Activated naive CD4-positive, alpha-beta T cell treated with anti-CD3 and anti-CD28 coated beads, Interleukin-2, amount 50 U/mL, for 72 hours (primary cell): ENCODE measurements at regions not wholly inside any gene's neighbourhood (a gene's known extent, or its start where the extent isn't known, plus 50 kb on each side); places are given as distances from the start of the nearest gene placed in this dataset.
"Not testable (repeated sequence)": the region's sequence is repeated elsewhere in the genome, so short reads cannot be mapped to it uniquely, and the experiment has no call there.

Source experiments
- ATAC-seq, 2 donors: fragments of 150-1000 bp; cut with Tn5 transposase; 2 replicates each; pipeline ENCODE4 v1.10.0; 2021; ENCODE audit warnings: mild to moderate bottlenecking in 2 of 2, moderate library complexity in 2 of 2
- DNase-seq, 2 donors: peaks; one replicate each; pipeline ENCODE4 v3.0.0; 2021 to 2022; ENCODE audit warnings: low spot score in 2 of 2
- H3K27ac Mint-ChIP-seq, 2 donors: one replicate each; pipeline ENCODE4 v1.8.0; 2022; ENCODE audit warnings: mild to moderate bottlenecking in 2 of 2, mixed read lengths in 2 of 2
- H3K36me3 Mint-ChIP-seq, 2 donors: one replicate each; pipeline ENCODE4 v1.8.0; 2022; ENCODE audit warnings: mixed read lengths in 2 of 2
- H3K9me3 Mint-ChIP-seq, 2 donors: one replicate each; pipeline ENCODE4 v1.8.0; 2022; ENCODE audit warnings: mixed read lengths in 2 of 2

DNA sequence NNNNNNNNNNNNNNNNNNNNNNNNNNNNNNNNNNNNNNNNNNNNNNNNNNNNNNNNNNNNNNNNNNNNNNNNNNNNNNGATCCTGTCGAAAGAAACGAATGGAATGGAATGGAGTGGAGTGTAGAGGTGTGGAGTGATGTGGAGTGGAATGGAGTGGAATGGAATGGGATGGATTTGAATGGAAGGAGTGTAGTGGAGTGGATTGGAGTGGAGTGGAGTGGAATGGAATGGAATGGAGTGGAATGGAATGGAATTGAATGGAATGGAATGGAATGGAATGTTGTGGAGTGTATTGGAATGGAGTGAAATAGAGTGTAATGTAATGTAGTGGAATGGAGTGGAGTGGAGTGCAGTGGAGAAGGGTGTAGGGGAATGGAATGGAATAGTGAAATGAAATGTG, 1275.4 kb upstream of the TPTE start:
- peaks cover 26 to 31% of the 10 kb centered on the region in 2 donors for H3K36me3 Mint-ChIP-seq
- not testable (repeated sequence) for DNase-seq, H3K27ac Mint-ChIP-seq
- H3K9me3 Mint-ChIP-seq, result peaks cover 31 to 32% of the 10 kb centered on the region in 2 donors
- ATAC-seq, result peak in 1 of 2 donors; percentile 7

- DNase-seq (peak in 1 of 2 donors; percentile 42), ATAC-seq (peak; percentile 9 to 37)
- H3K27ac Mint-ChIP-seq, result not testable (repeated sequence)
- H3K9me3 Mint-ChIP-seq, result peaks cover 31 to 32% of the 10 kb centered on the region in 2 donors
- H3K36me3 Mint-ChIP-seq, result peaks cover 26 to 31% of the 10 kb centered on the region in 2 donors
Measured at GRCh38 chr21:9246481-9247289, 1274.7 kb upstream of the TPTE start.

- Mint-ChIP-seq H3K9me3 (peaks cover 31 to 32% of the 10 kb centered on the region in 2 donors), H3K36me3 (peaks cover 26 to 31% of the 10 kb centered on the region in 2 donors)
- H3K27ac Mint-ChIP-seq, ATAC-seq, DNase-seq: not testable (repeated sequence)
Measured at GRCh38 chr21:9247290-9247613, 1274.1 kb upstream of the TPTE start.

GRCh38 chr21:9247616-9248317, 1273.6 kb upstream of the TPTE start:
- DNase-seq (peak in 1 of 2 donors; percentile 33), ATAC-seq (peak in 1 of 2 donors; percentile 20)
- Mint-ChIP-seq H3K36me3 (peaks cover 26 to 31% of the 10 kb centered on the region in 2 donors), H3K9me3 (peaks cover 31 to 32% of the 10 kb centered on the region in 2 donors)
- not testable (repeated sequence) for H3K27ac Mint-ChIP-seq
